ENCODE measurements at regions not wholly inside any gene's neighbourhood (a gene's known extent, or its start where the extent isn't known, plus 50 kb on each side); places are given as distances from the start of the nearest gene placed in this dataset.

- DNase-seq (no peak), ATAC-seq (no peak)
- no peaks in the 10 kb centered on the region for H3K9me3 ChIP-seq
- no peaks in the 10 kb centered on the region for H3K4me1 ChIP-seq
- no peak overlapping the region for H3K27ac ChIP-seq
- intact Hi-C loops (cut with DNase I) = no loop called here
- no peaks in the 10 kb centered on the region for H3K27me3 ChIP-seq (ENCODE audit: insufficient read depth in 3 of 3, low read length in 2 of 3)
- no peak for TF ChIP-seq CTCF (IDR thresholded peaks at IDR 0.05)
- 90 to 96% (median 96%) methylated on average over 1 of the region's 1 CpG for WGBS, 3 donors
- no peak overlapping the region for H3K4me3 ChIP-seq
- no peaks in the 10 kb centered on the region for H3K36me3 ChIP-seq (ENCODE audit: insufficient read depth in 1 of 2, low read depth in 1 of 2)
Observed at GRCh38 chr12:27387473-27387872, 54.8 kb downstream of the BMAL2 start.

GRCh38 chr12:27388650-27389049 lies 56.0 kb downstream of the BMAL2 start:
- intact Hi-C loops (cut with DNase I) = no loop called here
- Histone ChIP-seq H3K9me3 (no peaks in the 10 kb centered on the region), H3K27ac (no peak overlapping the region), H3K27me3 (ENCODE audit: insufficient read depth in 3 of 3, low read length in 2 of 3) (peaks cover 0 to 2% (median 0%) of the 10 kb centered on the region in 3 donors), H3K4me3 (no peak overlapping the region), H3K4me1 (no peaks in the 10 kb centered on the region), H3K36me3 (ENCODE audit: insufficient read depth in 1 of 2, low read depth in 1 of 2) (no peaks in the 10 kb centered on the region)
- no peak for TF ChIP-seq CTCF (IDR thresholded peaks at IDR 0.05)
- DNase-seq (no peak), ATAC-seq (no peak)
- 97 to 100% (median 98%) methylated on average over 1 of the region's 1 CpG for WGBS, 3 donors

- ATAC-seq = no peak
- H3K36me3 ChIP-seq (ENCODE audit: insufficient read depth in 1 of 2, low read depth in 1 of 2) = no peaks in the 10 kb centered on the region
- H3K27ac ChIP-seq = no peak overlapping the region
- TF ChIP-seq CTCF (IDR thresholded peaks at IDR 0.05) = no peak
- intact Hi-C loops (cut with DNase I) = no loop called here
- H3K9me3 ChIP-seq = no peaks in the 10 kb centered on the region
- no peak for DNase-seq
- 88 to 90% (median 89%) methylated on average over 2 of the region's 2 CpGs for WGBS, 3 donors
- no peaks in the 10 kb centered on the region for H3K4me1 ChIP-seq
- peaks cover 0 to 2% (median 0%) of the 10 kb centered on the region in 3 donors for H3K27me3 ChIP-seq (ENCODE audit: insufficient read depth in 3 of 3, low read length in 2 of 3)
- no peak overlapping the region for H3K4me3 ChIP-seq
Observed at GRCh38 chr12:27394676-27395075, 51.9 kb upstream of the SMCO2 start.

GRCh38 chr12:27396216-27396815 lies 50.2 kb upstream of the SMCO2 start:
- no peak overlapping the region for H3K27ac ChIP-seq
- DNase-seq (no peak), ATAC-seq (no peak)
- intact Hi-C loops (cut with DNase I) = no loop called here
- WGBS, 3 donors = 92 to 96% (median 95%) methylated on average over 6 of the region's 6 CpGs
- TF ChIP-seq CTCF (IDR thresholded peaks at IDR 0.05) = no peak
- H3K27me3 ChIP-seq (ENCODE audit: insufficient read depth in 3 of 3, low read length in 2 of 3) = peaks cover 0 to 2% (median 0%) of the 10 kb centered on the region in 3 donors
- no peaks in the 10 kb centered on the region for H3K9me3 ChIP-seq
- H3K4me1 ChIP-seq = no peaks in the 10 kb centered on the region
- H3K36me3 ChIP-seq (ENCODE audit: insufficient read depth in 1 of 2, low read depth in 1 of 2) = no peaks in the 10 kb centered on the region
- H3K4me3 ChIP-seq = no peak overlapping the region
